ENCODE measurements at regions not wholly inside any gene's neighbourhood (a gene's known extent, or its start where the extent isn't known, plus 50 kb on each side); places are given as distances from the start of the nearest gene placed in this dataset.
"Not testable (repeated sequence)": the region's sequence is repeated elsewhere in the genome, so short reads cannot be mapped to it uniquely, and the experiment has no call there.

DNA sequence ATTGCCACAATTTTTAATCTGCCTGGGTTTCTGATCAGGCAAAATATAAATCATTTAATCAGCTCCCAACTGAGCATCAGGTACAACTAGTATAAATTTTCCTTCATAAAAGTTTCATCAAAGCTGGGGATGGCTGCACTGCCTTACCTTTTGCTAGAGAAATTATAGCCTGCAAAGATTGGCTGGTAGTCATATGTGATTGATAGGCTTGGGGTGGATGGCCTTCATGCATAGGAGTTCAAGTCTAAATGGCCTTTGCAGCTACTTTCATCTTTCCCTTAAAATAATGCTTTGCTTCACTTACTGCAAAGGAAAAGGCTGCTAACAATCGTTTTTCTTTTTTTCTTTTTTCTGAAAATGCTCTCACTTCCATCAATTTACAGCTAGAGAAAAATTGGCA lies 739.7 kb downstream of the CENPC start:
- no peak for DNase-seq

DNA sequence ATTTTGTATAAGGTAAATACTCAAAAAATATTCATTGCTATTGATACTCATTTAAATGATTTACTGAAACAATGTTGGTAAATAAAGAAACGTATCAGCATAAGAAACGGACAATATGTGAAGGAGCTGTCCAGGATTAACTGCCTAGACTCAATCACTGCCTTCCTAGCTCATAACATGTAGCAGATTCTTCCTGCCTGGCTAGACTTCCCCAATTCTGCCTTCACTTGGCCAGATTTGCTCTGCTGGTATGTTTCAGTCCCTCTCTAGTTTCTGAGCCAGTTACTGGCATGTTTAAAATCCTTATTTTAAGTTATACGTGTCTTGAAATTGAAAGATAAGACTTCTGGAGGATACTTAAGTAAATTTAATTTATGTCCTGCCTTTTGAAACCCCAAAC lies 740.3 kb downstream of the CENPC start:
- no peak for DNase-seq

DNA sequence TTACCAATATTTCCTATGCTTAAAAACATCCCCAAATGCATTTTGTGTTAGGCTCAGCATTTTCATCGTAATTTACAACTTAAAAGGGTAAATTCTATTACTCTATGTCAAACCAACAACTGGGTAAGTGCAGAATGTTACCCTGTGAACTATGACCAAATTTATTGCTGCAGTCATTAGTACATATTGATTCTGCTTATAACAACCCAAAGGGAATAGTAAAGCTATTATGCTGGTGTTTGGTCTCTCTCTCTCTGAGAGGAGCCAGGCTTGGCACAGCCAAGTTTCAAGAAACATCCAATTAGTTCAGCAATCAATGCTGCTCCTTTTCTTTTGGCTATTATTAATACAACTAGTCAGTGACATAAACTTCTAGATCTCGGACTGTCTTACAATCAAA lies 747.7 kb downstream of the CENPC start:
- DNase-seq: no peak

DNA sequence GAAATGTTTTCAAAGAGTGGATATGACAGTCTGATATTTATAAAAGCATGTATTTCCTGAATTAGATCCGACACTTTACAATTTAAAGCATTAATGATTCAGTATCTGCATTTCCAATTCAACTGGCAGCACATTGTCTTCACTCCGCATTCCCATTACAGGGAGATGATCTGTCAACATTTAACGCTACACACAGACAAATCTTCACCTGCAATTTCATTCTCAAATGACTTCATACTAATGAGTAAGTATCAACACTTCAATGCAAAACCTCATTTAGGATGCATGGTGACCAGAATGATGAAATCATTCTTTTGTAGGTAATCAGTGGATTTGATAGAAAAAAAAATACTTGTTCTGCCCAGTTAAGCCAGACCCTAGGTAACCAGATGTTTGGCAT lies 749.6 kb downstream of the CENPC start:
- no peak for DNase-seq

DNA sequence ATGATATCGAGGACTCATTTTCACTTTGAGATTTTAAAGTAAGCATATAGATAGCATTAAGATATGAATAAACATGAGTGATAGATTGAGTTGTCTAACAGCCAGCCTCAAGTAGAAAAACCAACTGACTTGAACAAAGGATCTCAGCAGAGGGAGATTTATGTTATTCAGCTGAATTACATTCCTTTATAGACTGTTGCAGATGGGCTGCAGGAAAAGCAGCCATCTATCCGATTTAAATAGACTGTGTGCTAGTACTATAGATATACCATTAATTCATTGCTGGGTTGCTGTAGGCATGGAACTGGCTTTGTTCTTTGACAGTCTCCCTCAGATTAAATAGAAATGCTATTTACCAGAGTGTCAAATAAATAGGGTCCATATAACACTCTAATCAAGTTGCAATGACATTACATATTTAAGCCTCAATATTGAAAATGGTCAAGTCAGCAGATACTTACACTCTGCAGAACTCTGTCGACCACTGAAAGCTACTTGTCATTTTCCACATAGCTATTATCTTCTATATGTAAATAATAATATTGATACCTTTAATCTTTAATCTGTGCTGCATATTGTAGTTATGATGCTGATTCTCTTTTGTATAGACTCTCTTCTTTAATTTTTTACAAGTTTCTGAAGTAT lies 750.8 kb downstream of the CENPC start:
- DNase-seq: no peak

DNA sequence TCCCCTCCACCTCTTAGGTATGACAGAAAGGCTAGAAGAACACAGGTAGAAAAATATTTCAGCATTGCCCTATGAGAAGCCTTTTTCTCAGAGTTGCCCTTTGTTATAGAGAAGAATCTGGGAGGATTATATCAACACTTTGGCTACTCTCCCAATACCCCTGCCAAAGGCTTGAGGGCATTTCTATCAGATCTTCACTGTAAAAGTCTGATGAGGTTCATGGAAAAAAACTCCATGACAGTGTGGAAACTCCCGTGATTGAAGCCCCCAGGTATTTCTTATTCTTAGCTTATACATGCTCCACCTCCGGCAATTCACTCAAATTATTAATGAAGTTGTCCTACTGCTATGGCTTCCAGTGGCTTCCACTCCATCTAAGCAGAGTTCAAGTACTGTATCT lies 753.6 kb downstream of the CENPC start:
- no peak for DNase-seq

DNA sequence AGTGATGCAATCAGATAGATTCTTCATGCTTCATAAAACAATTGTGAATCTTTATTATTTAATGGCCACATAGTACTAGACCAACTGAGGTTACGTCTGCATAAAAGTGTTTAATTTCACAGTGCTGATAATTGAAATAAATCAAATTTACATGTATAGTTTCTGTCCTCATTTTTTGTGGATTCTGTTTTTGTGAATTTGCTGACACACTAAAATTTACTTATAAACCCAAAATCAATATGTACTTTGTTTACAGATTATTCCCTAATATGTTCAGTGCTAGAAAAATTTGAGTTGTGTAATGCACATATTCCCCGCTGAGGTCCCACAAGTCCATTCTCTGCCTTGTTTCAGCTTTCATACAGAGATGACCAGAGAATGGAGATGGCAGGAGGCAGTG lies 759.8 kb downstream of the CENPC start:
- no peak for DNase-seq

DNA sequence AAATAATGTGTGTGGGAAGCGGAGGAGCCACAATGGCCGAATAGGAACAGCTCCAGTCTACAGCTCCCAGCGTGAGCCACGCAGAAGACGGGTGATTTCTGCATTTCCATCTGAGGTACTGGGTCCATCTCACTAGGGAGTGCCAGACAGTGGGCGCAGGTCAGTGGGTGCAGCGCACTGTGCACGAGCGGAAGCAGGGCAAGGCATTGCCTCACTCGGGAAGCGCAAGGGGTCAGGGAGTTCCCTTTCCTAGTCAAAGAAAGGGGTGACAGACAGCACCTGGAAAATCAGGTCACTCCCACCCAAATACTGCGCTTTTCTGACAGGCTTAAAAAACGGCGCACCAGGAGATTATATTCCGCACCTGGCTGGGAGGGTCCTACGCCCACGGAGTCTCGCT lies 762.6 kb downstream of the CENPC start:
- not testable (repeated sequence) for DNase-seq

DNA sequence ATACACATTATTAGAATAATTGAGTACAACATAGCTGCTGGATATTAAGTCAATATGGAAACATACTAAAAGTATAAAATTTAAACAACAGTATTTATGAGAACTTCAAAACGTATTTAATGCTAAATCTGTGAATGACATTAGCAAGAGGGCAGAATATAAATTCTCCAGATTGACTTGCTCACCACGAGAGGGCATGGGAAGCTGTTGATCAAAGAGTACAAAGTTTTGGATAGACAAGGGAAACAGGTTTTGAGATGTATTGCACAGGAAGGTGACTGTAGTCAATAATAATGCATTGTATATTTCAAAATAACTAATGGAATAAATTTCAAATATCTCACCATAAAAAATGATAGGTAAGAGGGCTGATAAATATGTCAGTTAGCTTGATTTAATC lies 768.2 kb downstream of the CENPC start:
- DNase-seq: no peak

DNA sequence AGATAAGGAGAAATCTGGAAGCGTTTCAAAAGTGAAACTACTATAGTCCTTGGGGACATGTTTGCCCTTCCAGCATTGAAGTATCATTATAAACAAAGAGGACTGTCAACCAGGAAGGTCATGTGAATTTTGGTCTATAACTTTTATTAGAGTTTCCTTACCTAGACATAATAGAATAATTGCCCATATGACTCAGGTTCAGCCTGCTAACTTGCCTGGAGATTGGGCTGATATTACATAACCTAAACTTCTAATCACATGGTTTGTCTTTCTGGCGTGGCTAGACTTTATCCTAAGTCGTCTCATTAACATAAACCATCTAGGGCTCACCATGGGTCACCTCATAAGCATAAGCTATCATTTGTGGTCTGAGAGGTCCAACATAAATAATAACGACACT lies 775.9 kb downstream of the CENPC start:
- DNase-seq: no peak

DNA sequence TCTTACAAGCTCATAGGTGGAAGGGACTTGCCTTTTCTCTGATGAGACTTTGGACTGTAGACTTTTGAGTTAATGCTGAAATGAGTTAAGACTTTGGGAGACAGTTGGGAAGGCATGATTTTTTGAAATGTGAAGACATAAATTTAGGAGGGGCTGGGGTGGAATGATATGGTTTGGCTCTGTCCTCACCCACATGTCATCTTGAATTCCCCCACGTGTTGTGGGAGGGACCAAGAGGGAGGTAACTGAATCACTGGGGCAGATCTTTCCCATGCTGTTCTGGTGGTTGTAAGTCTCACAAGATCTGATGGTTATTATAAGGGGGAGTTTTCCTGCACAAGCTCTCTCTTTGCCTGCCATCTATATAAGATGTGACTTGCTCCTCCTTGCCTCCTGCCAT lies 777.9 kb downstream of the CENPC start:
- no peak for DNase-seq

DNA sequence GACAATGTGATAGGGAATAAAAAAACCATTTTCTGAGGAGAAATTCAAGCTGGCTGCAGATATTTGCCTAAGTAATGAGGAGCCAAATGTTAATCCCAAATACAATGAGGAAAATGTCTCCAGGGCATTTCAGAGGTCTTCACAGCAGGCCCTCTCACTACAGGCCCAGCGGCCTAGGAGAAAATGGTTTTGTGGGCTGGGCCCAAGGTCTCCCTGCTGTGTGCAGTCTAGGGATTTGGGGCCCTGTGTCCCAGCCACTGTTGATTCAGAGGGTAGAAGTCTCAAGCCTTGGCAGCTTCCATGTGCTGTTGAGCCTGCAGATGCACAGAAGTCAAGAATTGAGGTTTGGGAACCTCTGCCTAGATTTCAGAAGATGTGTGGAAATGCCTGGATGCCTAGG lies 778.7 kb downstream of the CENPC start:
- no peak for DNase-seq

DNA sequence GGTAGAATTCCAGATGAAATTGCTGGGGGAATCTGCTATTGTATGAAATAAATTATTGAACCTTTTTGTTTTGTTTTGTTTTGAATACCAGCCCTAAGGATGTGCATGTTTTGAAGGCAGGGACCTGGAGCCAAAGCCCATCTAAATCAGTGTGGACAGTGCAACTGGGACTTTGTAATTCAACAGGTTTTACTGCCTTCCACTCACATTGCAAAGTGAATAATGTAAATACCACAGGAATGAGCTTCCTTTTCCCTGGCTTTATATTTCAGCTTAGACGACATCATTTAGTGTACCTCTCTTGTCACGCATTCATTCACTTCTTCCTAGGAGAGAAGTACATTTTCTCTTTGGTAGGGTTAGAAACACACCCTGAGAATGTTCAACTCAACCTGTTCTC lies 795.0 kb downstream of the CENPC start:
- DNase-seq: no peak

DNA sequence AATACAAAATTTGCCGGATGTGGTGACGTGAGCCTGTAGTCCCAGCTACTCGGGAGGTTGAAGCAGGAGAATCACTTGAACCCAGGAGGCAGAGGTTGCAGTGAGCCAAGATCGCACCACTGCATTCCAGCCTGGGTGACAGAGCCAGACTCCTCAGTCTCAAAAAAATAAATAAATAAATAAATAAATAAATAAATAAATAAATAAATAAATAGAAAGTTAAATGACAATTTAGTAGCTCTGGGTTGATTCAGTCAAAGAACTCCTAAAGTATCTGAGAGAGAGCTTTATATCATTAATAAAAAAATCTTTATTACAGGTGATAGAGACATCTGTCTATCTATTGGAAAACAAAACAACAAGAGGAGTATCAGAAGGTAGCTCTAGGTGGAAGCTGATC lies 798.4 kb downstream of the CENPC start:
- DNase-seq: not testable (repeated sequence)

DNA sequence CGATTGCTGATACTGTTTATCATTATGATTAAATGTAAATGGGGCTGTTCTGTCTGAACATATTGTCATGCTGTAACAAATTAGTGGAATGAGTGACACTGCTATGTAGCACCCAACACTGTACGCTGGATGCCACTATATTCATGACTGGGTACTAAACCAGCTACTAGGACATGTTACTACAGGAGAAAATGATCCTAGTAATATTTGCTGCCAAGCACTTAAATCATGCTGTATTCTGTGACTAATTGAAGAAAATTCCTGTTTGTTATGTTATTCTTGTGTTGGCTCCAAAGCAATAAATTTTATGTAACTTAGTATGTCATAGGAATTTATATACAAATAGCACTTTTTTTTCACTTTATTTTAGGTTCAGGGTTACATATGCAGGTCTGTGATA lies 804.2 kb downstream of the CENPC start:
- DNase-seq: no peak

DNA sequence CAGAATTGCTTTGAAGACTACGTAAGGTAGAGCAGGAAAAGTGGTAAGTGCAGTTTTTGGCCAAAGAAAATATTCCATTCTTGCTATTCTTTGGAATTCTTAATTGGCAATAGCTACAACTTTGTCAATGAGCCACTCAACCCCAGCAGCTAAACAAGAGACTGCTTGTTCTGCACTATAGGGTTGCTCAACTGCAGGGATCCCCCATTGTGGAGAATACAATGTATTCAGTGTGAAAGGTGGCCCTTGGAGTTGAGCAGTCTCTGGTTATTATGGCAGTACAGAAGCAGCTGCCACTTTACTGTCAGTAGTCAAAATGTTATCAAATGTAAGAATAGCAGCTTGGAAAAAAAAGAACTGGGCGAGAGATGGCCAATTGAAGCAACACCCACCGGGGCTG lies 808.7 kb downstream of the CENPC start:
- DNase-seq: no peak

DNA sequence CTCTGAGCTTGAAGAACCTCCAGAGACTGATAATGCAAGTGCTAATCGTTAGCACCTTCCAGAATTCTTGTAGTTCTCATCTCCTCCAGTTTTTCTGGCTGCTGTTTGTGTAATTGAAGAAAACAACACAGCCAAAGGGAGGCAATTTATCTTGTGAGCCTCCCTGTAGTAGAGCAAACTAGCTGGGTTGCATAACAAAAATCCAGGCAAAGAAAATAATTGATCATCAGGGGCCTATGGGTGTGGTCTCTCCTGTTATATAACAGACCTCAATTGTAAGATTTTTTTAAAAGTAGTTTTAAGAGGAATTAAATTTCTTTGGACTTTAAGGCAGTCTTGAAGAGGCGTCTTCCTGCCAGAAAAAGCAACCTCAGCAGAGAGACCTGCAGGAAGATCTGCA lies 817.0 kb downstream of the CENPC start:
- no peak for DNase-seq

DNA sequence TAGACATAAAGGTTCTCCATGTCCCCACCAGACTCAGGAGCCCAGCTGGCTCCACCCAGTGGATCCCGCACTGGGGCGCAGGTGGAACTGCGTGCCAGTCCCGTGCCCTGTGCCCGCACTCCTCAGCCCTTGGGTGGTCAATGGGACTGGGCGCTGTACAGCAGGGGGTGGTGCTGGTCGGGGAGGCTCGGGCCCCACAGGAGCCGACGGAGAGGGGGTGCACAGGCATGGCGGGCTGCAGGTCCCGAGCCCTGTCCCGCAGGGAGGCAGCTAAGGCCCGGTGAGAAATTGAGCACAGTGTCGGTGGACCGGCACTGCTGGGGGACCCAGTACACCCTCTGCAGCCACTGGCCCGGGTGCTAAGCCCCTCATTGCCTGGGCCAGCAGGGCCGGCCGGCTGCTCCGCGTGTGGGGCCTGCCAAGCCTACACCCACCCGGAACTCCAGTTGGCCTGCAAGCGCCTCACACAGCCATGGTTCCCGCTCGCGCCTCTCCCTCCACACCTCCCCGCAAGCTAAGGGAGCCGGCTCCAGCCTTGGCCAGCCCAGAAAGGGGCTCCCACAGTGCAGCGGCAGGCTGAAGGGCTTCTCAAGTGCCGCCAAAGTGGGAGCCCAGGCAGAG lies 832.9 kb downstream of the CENPC start:
- not testable (repeated sequence) for DNase-seq

DNA sequence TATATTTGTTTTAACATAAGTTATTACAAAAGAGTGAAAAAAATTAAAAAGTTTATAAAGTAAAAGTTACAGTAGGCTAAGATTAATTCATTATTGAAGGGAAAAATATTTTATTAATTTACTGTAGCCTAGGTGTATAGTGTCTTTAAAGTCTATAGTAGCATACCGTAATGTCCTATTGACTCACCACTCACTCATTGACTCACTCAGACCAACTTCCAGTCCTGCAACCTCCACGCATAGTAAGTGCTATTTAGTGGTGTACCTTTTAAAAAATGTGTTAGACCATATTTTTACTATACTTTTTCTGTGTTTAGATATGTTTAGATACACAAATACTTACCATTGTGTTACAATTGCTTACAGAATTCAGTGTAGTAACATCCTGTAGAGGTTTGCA lies 841.1 kb downstream of the CENPC start:
- no peak for DNase-seq

DNA sequence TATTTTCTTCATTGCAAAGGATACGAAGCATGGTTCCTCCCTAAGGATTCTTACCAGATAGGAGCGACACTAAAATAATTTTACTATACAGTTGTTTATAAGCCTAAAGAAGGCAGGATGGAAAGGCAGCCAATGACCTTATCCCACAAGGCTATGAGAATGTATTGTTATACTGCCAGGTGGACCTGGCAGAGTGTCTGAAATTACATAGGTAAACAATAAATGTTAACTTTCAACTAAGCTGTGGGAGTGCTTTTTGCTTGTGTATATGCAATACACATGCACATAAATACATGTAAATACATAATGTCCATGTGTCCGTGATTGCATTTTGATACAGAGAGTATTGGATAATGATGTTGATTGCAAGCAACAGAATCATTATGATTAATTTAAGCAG lies 850.6 kb downstream of the CENPC start:
- DNase-seq: no peak

DNA sequence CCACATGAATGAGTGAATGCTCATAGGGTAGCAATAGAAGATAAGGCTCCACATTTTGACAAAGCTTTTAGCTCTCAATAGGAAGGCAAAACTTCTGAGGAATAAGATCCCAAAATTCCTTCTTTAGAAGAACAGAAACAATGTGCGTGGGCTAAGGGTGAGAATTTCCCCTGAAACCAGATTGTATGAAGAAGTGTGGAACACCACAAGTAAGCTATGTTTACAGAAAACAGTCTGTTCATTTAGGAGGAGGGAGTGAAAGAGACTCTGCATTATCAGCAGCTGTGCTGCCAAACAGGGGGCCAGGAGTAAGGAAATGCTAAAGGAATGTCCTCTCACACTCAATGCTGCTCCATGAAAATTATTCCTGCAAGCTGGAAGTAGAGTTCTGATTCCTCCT lies 851.6 kb downstream of the CENPC start:
- no peak for DNase-seq

DNA sequence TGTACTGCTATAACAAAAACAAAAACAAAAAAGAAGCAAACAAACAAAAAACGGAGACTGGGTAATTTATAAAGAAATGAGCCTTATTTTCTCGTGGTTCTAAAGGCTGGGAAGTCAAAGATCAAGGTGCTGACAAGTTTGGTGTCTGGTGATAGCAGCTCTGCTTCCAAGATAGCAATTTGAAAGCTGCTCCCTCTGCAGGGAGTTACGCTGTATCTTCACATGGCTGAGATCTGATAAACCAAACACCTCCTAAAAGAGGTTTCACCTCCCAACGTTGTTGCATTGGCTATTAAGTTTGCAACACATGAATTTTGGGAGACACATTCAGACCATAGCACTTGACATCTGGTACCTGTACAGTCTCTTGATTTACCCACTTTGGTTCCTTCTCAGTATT lies 854.2 kb downstream of the CENPC start:
- no peak for DNase-seq

DNA sequence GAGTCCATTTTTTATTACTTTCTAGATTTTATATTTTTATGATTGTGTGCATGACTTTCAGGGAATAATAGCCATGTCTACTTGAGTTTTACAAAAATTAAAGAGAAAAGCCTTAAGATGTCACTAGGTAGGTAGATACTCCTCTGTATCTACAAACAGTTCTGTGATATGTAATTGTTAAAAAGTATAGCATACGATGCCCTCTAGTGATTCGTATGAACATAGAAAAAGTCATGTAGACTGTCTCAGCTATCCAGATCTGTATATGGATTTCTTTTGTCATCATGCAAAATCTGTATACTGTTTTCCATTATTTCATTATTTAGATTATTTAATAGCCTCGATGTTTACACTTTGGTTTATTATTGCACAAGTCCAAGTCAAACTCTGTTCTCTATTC lies 856.6 kb downstream of the CENPC start:
- no peak for DNase-seq

DNA sequence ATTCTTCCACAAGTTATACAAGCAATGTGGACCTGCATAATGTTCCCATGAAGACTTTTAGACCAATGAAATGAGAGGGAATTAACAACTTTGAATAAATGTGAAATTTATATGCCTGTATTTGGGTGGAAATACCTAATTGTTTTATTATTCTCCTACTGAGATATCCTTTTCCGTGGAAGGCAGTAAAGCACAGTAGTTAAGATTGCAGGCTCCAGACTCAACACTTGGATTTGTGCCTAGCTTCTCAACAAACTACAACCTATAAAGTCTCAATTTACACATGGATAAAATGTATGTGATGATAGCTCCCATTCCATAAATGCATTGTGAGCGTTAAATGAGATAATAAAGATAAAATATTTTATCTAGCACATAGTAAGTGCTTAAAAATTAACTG lies 857.8 kb downstream of the CENPC start:
- DNase-seq: no peak

DNA sequence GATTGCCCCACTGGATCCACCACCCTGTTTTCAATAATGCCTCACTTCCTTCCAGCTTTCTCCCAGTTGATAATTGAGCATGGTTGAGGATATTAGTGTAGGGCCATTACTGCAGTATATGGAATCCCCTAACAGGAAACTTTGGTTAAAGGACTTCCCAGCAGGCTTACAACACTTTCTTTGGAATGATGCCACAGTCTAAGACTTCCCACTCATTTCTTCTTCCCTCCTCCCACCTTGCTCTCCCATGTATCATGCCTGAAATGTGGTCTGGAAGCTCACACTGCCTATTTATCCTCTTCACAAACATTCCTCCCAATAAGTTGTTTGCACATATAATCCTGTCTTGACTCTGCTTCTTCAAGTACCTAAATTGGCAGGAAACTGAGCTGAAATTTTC lies 863.3 kb downstream of the CENPC start:
- no peak for DNase-seq

All from activated CD4-positive, CD25-positive, alpha-beta regulatory T cell (primary cell).